ENCODE measurements at regions not wholly inside any gene's neighbourhood (a gene's known extent, or its start where the extent isn't known, plus 50 kb on each side); places are given as distances from the start of the nearest gene placed in this dataset.

GRCh38 chrX:96576368-96576767 is 108.3 kb upstream of the DIAPH2 start:
- 76% methylated on average over 2 of the region's 2 CpGs for WGBS (ENCODE audit: low lambda C conversion rate, missing lambda C conversion rate)
- Histone ChIP-seq H2AFZ (no peak overlapping the region), H3K9me3 (ENCODE audit: low read depth) (no peaks in the 10 kb centered on the region), H3K27me3 (no peaks in the 10 kb centered on the region), H3K36me3 (replicated peaks; ENCODE audit: insufficient read depth, low read depth) (no peaks in the 10 kb centered on the region), H3K4me2 (no peak overlapping the region), H3K9me2 (replicated peaks; ENCODE audit: insufficient read depth) (no peaks in the 10 kb centered on the region), H4K20me1 (ENCODE audit: insufficient read depth, poor library complexity, severe bottlenecking) (no peaks in the 10 kb centered on the region), H3K4me1 (ENCODE audit: insufficient read depth) (no peaks in the 10 kb centered on the region), H3K27ac (no peak overlapping the region), H3K79me2 (no peaks in the 10 kb centered on the region), H3K4me3 (no peak overlapping the region)
- no peak for TF ChIP-seq CTCF (IDR thresholded peaks at IDR 0.05; ENCODE audit: poor library complexity)
- TF ChIP-seq EZH2 (IDR thresholded peaks at IDR 0.05; ENCODE audit: borderline replicate concordance) = no peak
- no peak for TF ChIP-seq EZH2phosphoT487 (IDR thresholded peaks at IDR 0.05; ENCODE audit: low read depth, severe bottlenecking, unreplicated experiment)
- DNase-seq (ENCODE audit: low spot score) = no peak

DNA sequence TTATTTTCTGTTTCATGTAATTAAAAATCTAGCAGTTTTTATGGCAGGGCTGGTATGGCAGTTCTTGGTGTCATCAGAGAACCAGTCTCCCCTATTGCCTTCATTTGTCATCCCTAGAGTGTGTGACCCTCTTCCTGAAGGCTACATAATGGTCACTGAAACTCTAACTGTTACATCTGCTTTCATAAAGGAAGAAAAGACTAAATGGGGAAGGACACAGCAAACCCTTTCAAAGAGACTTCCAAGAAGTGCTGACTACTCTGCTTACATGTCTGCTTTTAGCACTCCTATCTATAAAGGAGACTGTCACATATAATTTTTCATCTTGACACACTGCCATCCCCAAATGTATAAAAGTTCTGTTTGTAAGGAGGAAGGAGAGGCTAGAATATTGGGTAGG is 105.9 kb upstream of the DIAPH2 start:
- Histone ChIP-seq H3K4me3 (no peak overlapping the region), H4K20me1 (ENCODE audit: insufficient read depth, poor library complexity, severe bottlenecking) (no peaks in the 10 kb centered on the region), H3K79me2 (no peaks in the 10 kb centered on the region), H3K4me2 (no peak overlapping the region), H3K9me3 (ENCODE audit: low read depth) (no peaks in the 10 kb centered on the region), H2AFZ (no peak overlapping the region), H3K27ac (no peak overlapping the region), H3K4me1 (ENCODE audit: insufficient read depth) (no peaks in the 10 kb centered on the region), H3K36me3 (replicated peaks; ENCODE audit: insufficient read depth, low read depth) (no peaks in the 10 kb centered on the region), H3K27me3 (no peaks in the 10 kb centered on the region), H3K9me2 (replicated peaks; ENCODE audit: insufficient read depth) (no peaks in the 10 kb centered on the region)
- no peak for DNase-seq (ENCODE audit: low spot score)
- TF ChIP-seq CTCF (IDR thresholded peaks at IDR 0.05; ENCODE audit: poor library complexity) (no peak), EZH2phosphoT487 (IDR thresholded peaks at IDR 0.05; ENCODE audit: low read depth, severe bottlenecking, unreplicated experiment) (no peak), EZH2 (IDR thresholded peaks at IDR 0.05; ENCODE audit: borderline replicate concordance) (no peak)

DNA sequence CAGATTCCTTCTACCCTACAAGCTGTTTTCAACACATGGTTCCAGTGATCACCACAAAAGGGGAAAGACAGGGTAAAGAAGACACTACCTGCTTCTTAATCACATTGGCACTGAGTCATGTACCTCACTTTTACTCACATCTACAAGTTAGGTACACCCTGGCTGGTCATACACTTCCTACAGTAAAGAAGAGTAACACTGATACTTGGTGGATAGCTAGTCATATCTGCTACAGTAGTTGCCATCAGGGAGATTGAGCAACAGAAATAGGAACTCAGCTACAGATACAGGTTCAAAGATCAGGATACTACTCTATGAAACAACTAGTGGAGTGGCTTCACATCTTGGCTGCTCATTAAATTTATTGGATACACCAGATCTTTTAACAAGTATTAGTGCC is 105.4 kb upstream of the DIAPH2 start:
- H3K4me1 ChIP-seq (ENCODE audit: insufficient read depth) = no peaks in the 10 kb centered on the region
- TF ChIP-seq EZH2 (IDR thresholded peaks at IDR 0.05; ENCODE audit: borderline replicate concordance) (no peak), EZH2phosphoT487 (IDR thresholded peaks at IDR 0.05; ENCODE audit: low read depth, severe bottlenecking, unreplicated experiment) (no peak), CTCF (IDR thresholded peaks at IDR 0.05; ENCODE audit: poor library complexity) (no peak)
- H3K36me3 ChIP-seq (replicated peaks; ENCODE audit: insufficient read depth, low read depth) = no peaks in the 10 kb centered on the region
- no peaks in the 10 kb centered on the region for H3K9me3 ChIP-seq (ENCODE audit: low read depth)
- DNase-seq (ENCODE audit: low spot score) = no peak
- no peaks in the 10 kb centered on the region for H3K9me2 ChIP-seq (replicated peaks; ENCODE audit: insufficient read depth)
- no peak overlapping the region for H3K4me2 ChIP-seq
- H3K27me3 ChIP-seq = no peaks in the 10 kb centered on the region
- H3K27ac ChIP-seq = no peak overlapping the region
- no peaks in the 10 kb centered on the region for H3K79me2 ChIP-seq
- no peak overlapping the region for H2AFZ ChIP-seq
- H3K4me3 ChIP-seq = no peak overlapping the region
- H4K20me1 ChIP-seq (ENCODE audit: insufficient read depth, poor library complexity, severe bottlenecking) = no peaks in the 10 kb centered on the region

DNA sequence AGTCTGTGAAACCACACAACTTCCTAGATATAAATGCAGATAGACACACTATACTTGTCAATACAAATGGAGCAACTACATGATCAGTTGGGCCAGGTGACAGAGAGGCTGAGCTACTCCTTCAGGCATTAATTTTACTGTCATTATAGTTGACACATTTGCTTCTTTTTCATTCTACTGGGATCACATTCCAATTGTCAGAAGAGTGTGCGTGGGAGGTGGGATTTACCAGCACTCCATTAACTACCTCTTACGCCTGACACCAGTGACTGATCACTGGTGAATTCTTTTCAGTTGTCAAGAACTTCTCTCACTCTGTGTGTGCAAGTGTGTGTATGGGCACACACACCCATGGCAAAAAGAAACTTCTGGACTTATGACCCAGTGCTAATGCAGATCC is 94.2 kb upstream of the DIAPH2 start:
- no peak overlapping the region for H2AFZ ChIP-seq
- H3K36me3 ChIP-seq (replicated peaks; ENCODE audit: insufficient read depth, low read depth) = no peaks in the 10 kb centered on the region
- no peaks in the 10 kb centered on the region for H3K9me2 ChIP-seq (replicated peaks; ENCODE audit: insufficient read depth)
- no peaks in the 10 kb centered on the region for H4K20me1 ChIP-seq (ENCODE audit: insufficient read depth, poor library complexity, severe bottlenecking)
- no peaks in the 10 kb centered on the region for H3K9me3 ChIP-seq (ENCODE audit: low read depth)
- no peak overlapping the region for H3K4me3 ChIP-seq
- H3K27me3 ChIP-seq = no peaks in the 10 kb centered on the region
- no peak overlapping the region for H3K4me2 ChIP-seq
- H3K4me1 ChIP-seq (ENCODE audit: insufficient read depth) = no peaks in the 10 kb centered on the region
- DNase-seq (ENCODE audit: low spot score) = no peak
- WGBS (ENCODE audit: low lambda C conversion rate, missing lambda C conversion rate) = 75% methylated on average over 2 of the region's 2 CpGs
- TF ChIP-seq EZH2phosphoT487 (IDR thresholded peaks at IDR 0.05; ENCODE audit: low read depth, severe bottlenecking, unreplicated experiment) = no peak
- TF ChIP-seq CTCF (IDR thresholded peaks at IDR 0.05; ENCODE audit: poor library complexity) = no peak
- TF ChIP-seq EZH2 (IDR thresholded peaks at IDR 0.05; ENCODE audit: borderline replicate concordance) = no peak
- H3K79me2 ChIP-seq = no peaks in the 10 kb centered on the region
- no peak overlapping the region for H3K27ac ChIP-seq
